DND-41 (cell line): ENCODE measurements at regions not wholly inside any gene's neighbourhood (a gene's known extent, or its start where the extent isn't known, plus 50 kb on each side); places are given as distances from the start of the nearest gene placed in this dataset.

Experiments
- ATAC-seq: fragments of 200-7000 bp; cut with Tn5 transposase; 3 replicates; pipeline ENCODE4 v1.9.1; 2021; ENCODE audit warnings: low read depth; ENCODE audit not compliant: insufficient read depth
- DNase-seq: peaks from one replicate; pipeline ENCODE4 v3.0.0-alpha.2; 2020
- H2AFZ ChIP-seq: 2 replicates; pipeline ENCODE4 v1.6.0; 2012; ENCODE audit warnings: low read depth, low read length
- H3K27ac ChIP-seq: 2 replicates; pipeline ENCODE4 v1.5.1; 2012; ENCODE audit warnings: low read length, inconsistent platforms
- H3K27me3 ChIP-seq: fragments of 200-600 bp; sonication (generic); 2 replicates; pipeline ENCODE4 v1.6.0; 2012; ENCODE audit warnings: low read length, mild to moderate bottlenecking, inconsistent platforms; ENCODE audit not compliant: insufficient read depth, poor library complexity
- H3K36me3 ChIP-seq: 2 replicates; pipeline ENCODE4 v1.5.1; 2012; ENCODE audit warnings: low read length, inconsistent platforms; ENCODE audit not compliant: insufficient read depth
- H3K4me1 ChIP-seq: 2 replicates; pipeline ENCODE4 v1.5.1; 2012; ENCODE audit warnings: mild to moderate bottlenecking, low read length; ENCODE audit not compliant: insufficient read depth
- H3K4me2 ChIP-seq: 2 replicates; pipeline ENCODE4 v1.6.0; 2012; ENCODE audit warnings: mild to moderate bottlenecking, moderate library complexity, low read length, inconsistent platforms; ENCODE audit not compliant: insufficient read depth
- H3K4me3 ChIP-seq, 2 experiments: fragments of 200-600 bp in 1 of 2; shearing (Covaris generic) in 1 of 2; 2 replicates each; pipeline ENCODE4 v1.5.1; 2012 to 2016; ENCODE audit warnings: inconsistent platforms in 2 of 2, low read length in 2 of 2, mild to moderate bottlenecking in 2 of 2, low read depth in 1 of 2, moderate library complexity in 1 of 2
- H3K79me2 ChIP-seq: 2 replicates; pipeline ENCODE4 v1.6.0; 2012; ENCODE audit warnings: low read length, inconsistent platforms; ENCODE audit not compliant: insufficient read depth
- H3K9ac ChIP-seq: 2 replicates; pipeline ENCODE4 v1.6.0; 2012; ENCODE audit warnings: low read depth, mild to moderate bottlenecking, inconsistent platforms, low read length, moderate library complexity
- H3K9me3 ChIP-seq: 2 replicates; pipeline ENCODE4 v1.5.1; 2012; ENCODE audit warnings: low read length, moderate library complexity, mild to moderate bottlenecking, inconsistent platforms; ENCODE audit not compliant: insufficient read depth, severe bottlenecking
- H4K20me1 ChIP-seq: 2 replicates; pipeline ENCODE4 v1.6.0; 2012; ENCODE audit warnings: low read length; ENCODE audit not compliant: insufficient read depth
- CTCF ChIP-seq: IDR thresholded peaks from 2 replicates; pipeline ENCODE4 v1.5.1; 2012; ENCODE audit warnings: borderline replicate concordance, low read length, moderate library complexity, mild to moderate bottlenecking; ENCODE audit not compliant: poor library complexity, severe bottlenecking; ENCODE audit errors: extremely low read depth
- EZH2 ChIP-seq: IDR thresholded peaks from 3 replicates; pipeline ENCODE4 v1.6.1; 2012; ENCODE audit warnings: borderline replicate concordance, low read depth, mild to moderate bottlenecking, moderate library complexity, low read length, inconsistent platforms; ENCODE audit not compliant: severe bottlenecking

DNA sequence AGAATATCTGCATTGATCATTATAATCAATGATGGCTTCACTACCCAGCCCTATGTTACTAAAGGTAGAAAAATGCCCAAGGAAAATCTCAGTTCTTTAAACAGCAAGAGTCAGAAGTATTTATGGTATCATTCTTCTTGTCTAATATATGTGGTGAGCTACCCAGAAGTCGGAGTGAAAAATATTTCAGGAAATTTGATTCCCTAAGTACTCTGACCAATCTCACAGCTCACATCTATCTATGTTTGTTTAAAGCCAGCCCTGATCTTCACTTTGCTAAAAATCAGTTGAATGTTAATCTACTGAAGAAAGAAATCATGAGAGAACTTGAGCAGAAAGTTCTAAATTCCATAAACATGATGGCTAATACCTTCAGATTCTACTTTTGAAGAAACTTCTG, 522.9 kb upstream of the SLIT2 start:
- Histone ChIP-seq H3K27ac (no peak overlapping the region), H3K36me3 (no peaks in the 10 kb centered on the region), H2AFZ (no peak overlapping the region), H3K27me3 (no peaks in the 10 kb centered on the region), H3K4me1 (peaks cover 33% of the 10 kb centered on the region), H3K9me3 (no peaks in the 10 kb centered on the region), H3K9ac (no peak overlapping the region), H3K4me2 (no peak overlapping the region), H4K20me1 (no peaks in the 10 kb centered on the region), H3K4me3 (no peak overlapping the region), H3K79me2 (no peaks in the 10 kb centered on the region)
- ATAC-seq (no peak), DNase-seq (no peak)
- TF ChIP-seq EZH2 (no peak), CTCF (no peak)

GRCh38 chr4:19727141-19727540, 524.6 kb upstream of the SLIT2 start:
- no peak for ATAC-seq
- no peak for TF ChIP-seq EZH2
- no peak for TF ChIP-seq CTCF
- Histone ChIP-seq H4K20me1 (no peaks in the 10 kb centered on the region), H3K27ac (no peak overlapping the region), H3K27me3 (no peaks in the 10 kb centered on the region), H3K36me3 (no peaks in the 10 kb centered on the region), H3K4me2 (no peak overlapping the region), H3K9ac (no peak overlapping the region), H3K4me1 (peaks cover 41% of the 10 kb centered on the region), H3K9me3 (no peaks in the 10 kb centered on the region), H3K4me3 (no peak overlapping the region), H2AFZ (no peak overlapping the region), H3K79me2 (no peaks in the 10 kb centered on the region)
- DNase-seq: no peak

DNA sequence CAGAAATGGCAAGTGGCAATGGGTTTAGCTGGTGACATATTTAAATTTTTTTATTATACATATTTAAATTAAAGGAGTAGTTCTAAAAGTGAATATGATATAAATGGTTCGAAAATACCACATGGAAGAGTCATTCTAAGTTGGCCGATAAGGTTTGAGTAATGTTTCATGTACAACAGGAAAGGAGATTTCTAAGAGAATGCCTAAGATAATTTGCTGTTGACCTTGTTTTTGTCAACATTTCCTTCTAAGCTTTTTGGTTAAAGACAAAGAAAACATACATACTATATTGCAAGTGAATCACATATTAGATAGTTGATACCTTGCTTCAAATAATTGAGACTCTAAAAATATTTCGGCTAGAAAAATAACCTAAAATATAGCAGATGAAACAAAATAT, 526.6 kb upstream of the SLIT2 start:
- Histone ChIP-seq H3K4me3 (no peak overlapping the region), H3K4me2 (no peak overlapping the region), H3K79me2 (no peaks in the 10 kb centered on the region), H3K27ac (no peak overlapping the region), H3K9ac (no peak overlapping the region), H4K20me1 (no peaks in the 10 kb centered on the region), H3K36me3 (no peaks in the 10 kb centered on the region), H3K4me1 (peaks cover 42% of the 10 kb centered on the region), H2AFZ (no peak overlapping the region), H3K9me3 (no peaks in the 10 kb centered on the region), H3K27me3 (no peaks in the 10 kb centered on the region)
- DNase-seq (no peak), ATAC-seq (no peak)
- TF ChIP-seq EZH2: no peak
- no peak for TF ChIP-seq CTCF

DNA sequence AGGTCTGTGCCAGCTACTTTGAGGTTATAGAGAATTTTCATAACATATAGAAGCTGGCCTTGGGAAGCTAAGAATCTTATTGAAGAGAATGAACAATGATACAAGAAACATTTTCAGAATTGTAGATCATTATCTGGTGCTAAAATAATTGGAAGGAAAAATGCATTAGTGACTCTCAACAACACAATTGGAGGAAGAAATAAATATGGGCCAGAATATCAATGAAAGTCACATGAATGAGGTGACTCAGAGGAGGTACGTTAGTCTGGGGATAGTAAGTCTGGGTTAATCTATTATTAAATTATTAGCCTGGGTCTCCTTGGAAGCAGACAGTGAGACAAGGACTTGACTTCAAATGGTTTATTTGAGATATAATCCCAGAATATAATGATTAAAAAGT, 529.3 kb upstream of the SLIT2 start:
- H3K27me3 ChIP-seq: no peaks in the 10 kb centered on the region
- no peaks in the 10 kb centered on the region for H3K36me3 ChIP-seq
- no peak overlapping the region for H2AFZ ChIP-seq
- no peak for ATAC-seq
- no peak overlapping the region for H3K4me2 ChIP-seq
- H3K4me1 ChIP-seq: peaks cover 26% of the 10 kb centered on the region
- H4K20me1 ChIP-seq: no peaks in the 10 kb centered on the region
- H3K9ac ChIP-seq: no peak overlapping the region
- no peaks in the 10 kb centered on the region for H3K79me2 ChIP-seq
- H3K27ac ChIP-seq: no peak overlapping the region
- H3K4me3 ChIP-seq: no peak overlapping the region
- no peak for DNase-seq
- TF ChIP-seq CTCF (no peak), EZH2 (no peak)
- H3K9me3 ChIP-seq: no peaks in the 10 kb centered on the region
